GM18511 (cell line): ENCODE measurements at regions not wholly inside any gene's neighbourhood (a gene's known extent, or its start where the extent isn't known, plus 50 kb on each side); places are given as distances from the start of the nearest gene placed in this dataset.

Experiments used
- ATAC-seq: cut with Tn5 transposase; IDR thresholded peaks from one replicate; pipeline ENCODE4 v1.9.1; 2021; ENCODE audit warnings: mild to moderate bottlenecking, moderate library complexity; ENCODE audit not compliant: unreplicated experiment

GRCh38 chr12:116654226-116654743, 83.6 kb downstream of the SPRING1 start:
- ATAC-seq, result no peak

- no peak for ATAC-seq
Observed at GRCh38 chr12:116651089-116651488, 86.8 kb downstream of the SPRING1 start.

GRCh38 chr12:116650585-116651087, 87.2 kb downstream of the SPRING1 start:
- ATAC-seq, result no peak

- ATAC-seq, result no peak
Observed at GRCh38 chr12:116650062-116650461, 87.8 kb downstream of the SPRING1 start.

GRCh38 chr12:116647813-116648212, 88.6 kb downstream of the MAP1LC3B2 start:
- no peak for ATAC-seq

- no peak for ATAC-seq
Observed at GRCh38 chr12:116646901-116647300, 87.7 kb downstream of the MAP1LC3B2 start.

GRCh38 chr12:116644806-116645205, 85.6 kb downstream of the MAP1LC3B2 start:
- no peak for ATAC-seq

- no peak for ATAC-seq
Observed at GRCh38 chr12:116642683-116643082, 83.5 kb downstream of the MAP1LC3B2 start.

GRCh38 chr12:116642106-116642505, 82.9 kb downstream of the MAP1LC3B2 start:
- no peak for ATAC-seq

GRCh38 chr12:116640281-116640680, 81.1 kb downstream of the MAP1LC3B2 start:
- ATAC-seq, result no peak

GRCh38 chr12:116639765-116640164, 80.6 kb downstream of the MAP1LC3B2 start:
- no peak for ATAC-seq

- no peak for ATAC-seq
Observed at GRCh38 chr12:116638376-116638775, 79.2 kb downstream of the MAP1LC3B2 start.

- no peak for ATAC-seq
Observed at GRCh38 chr12:116637589-116638150, 78.5 kb downstream of the MAP1LC3B2 start.

GRCh38 chr12:116636608-116637519, 77.7 kb downstream of the MAP1LC3B2 start:
- no peak for ATAC-seq

- ATAC-seq, result no peak
Observed at GRCh38 chr12:116635487-116635886, 76.3 kb downstream of the MAP1LC3B2 start.

GRCh38 chr12:116633476-116633875, 74.3 kb downstream of the MAP1LC3B2 start:
- no peak for ATAC-seq

GRCh38 chr12:116631619-116632018, 72.4 kb downstream of the MAP1LC3B2 start:
- no peak for ATAC-seq

- no peak for ATAC-seq
Observed at GRCh38 chr12:116630762-116631161, 71.6 kb downstream of the MAP1LC3B2 start.

- ATAC-seq, result no peak
Observed at GRCh38 chr12:116629480-116629879, 70.3 kb downstream of the MAP1LC3B2 start.

GRCh38 chr12:116628989-116629388, 69.8 kb downstream of the MAP1LC3B2 start:
- ATAC-seq, result no peak

- no peak for ATAC-seq
Observed at GRCh38 chr12:116628450-116628793, 69.2 kb downstream of the MAP1LC3B2 start.
